NCI-H1092 (cell line): ENCODE measurements at regions not wholly inside any gene's neighbourhood (a gene's known extent, or its start where the extent isn't known, plus 50 kb on each side); places are given as distances from the start of the nearest gene placed in this dataset.
"Not testable (repeated sequence)": the region's sequence is repeated elsewhere in the genome, so short reads cannot be mapped to it uniquely, and the experiment has no call there.

Experiments used
- DNase-seq: peaks from one replicate; lab custom pipeline; 2025; lab: John Stamatoyannopoulos, UW

DNA sequence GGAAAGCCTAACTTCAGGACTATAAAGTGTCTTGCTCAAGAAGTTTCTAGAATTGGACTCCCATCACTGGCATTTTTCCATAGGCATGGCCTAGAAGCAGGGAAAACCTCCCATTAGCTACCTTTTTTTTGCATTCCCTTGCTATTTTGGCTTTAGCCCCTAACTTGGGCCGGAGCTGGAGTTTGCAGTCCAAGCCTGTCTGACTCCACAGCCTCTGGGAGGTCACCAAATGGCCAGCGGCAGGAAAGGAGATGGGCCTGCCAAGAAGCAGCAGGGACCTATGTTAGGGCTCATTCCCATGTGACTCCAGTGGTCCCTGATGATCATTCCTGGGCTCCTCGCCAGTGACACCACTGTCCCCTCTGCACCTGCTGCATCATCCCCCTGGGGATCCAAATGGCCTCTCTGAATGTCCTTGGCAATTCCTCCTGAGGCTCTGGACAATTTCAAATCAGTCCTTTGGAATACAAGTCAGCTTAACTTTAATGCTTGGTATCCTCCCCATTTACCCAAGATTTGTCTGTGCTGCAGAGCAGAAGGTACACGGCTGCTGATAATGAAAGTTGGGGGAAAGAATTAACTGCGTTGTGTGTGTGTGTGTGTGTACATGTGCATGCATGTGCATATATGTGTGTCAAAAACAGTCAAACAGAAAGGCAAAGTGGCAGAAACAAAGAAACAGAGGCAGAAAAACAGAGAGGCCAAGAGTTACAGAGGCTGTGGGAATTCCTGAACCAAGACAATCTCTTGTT lies 69.8 kb upstream of the SERP2 start:
- peak; percentile 53 for DNase-seq

DNA sequence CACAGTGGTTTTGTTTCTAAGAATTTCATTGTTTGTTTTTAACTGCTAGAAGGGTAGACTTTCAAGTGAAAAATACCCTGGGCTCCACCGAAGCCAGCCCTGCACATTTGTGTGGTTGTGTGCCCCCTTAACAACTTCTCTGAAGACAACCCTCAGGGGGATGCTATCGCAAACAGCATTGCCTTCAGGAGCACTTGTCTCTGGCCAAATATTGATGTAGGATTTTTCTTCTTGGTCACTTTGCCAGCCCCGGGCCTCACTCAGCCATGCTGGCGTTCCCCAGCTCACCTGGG lies 69.2 kb upstream of the SERP2 start:
- no peak for DNase-seq

GRCh38 chr13:44305286-44305685 lies 68.3 kb upstream of the SERP2 start:
- no peak for DNase-seq

- DNase-seq: peak; percentile 48
Measured at GRCh38 chr13:44305917-44306370, 67.7 kb upstream of the SERP2 start.

GRCh38 chr13:44306371-44307192 lies 67.0 kb upstream of the SERP2 start:
- DNase-seq: peak; percentile 33

DNA sequence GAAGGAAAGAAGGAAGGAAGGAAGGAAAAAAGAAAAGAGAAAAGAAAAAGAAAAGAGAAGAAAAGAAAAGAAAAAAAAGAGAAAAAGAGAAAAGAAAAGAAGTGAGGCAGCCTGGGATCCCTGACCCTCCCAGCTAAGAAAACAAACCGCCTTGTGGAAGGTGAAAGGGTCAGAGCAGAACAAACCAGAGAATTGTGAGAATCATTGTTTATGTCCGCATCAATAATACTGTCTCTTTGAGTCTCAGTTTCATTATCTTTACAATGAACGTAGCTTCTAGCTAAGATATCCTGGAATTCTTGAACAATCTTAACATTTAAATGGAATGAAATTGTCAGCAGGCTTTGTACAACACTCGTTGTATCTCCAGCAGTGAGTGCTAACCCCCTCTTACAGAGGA lies 66.4 kb upstream of the SERP2 start:
- DNase-seq: no peak

- DNase-seq: no peak
Measured at GRCh38 chr13:44307844-44308243, 65.8 kb upstream of the SERP2 start.

GRCh38 chr13:44308352-44308751 lies 65.3 kb upstream of the SERP2 start:
- DNase-seq: no peak

- peak; percentile 43 for DNase-seq
Measured at GRCh38 chr13:44309794-44310757, 63.5 kb upstream of the SERP2 start.

DNA sequence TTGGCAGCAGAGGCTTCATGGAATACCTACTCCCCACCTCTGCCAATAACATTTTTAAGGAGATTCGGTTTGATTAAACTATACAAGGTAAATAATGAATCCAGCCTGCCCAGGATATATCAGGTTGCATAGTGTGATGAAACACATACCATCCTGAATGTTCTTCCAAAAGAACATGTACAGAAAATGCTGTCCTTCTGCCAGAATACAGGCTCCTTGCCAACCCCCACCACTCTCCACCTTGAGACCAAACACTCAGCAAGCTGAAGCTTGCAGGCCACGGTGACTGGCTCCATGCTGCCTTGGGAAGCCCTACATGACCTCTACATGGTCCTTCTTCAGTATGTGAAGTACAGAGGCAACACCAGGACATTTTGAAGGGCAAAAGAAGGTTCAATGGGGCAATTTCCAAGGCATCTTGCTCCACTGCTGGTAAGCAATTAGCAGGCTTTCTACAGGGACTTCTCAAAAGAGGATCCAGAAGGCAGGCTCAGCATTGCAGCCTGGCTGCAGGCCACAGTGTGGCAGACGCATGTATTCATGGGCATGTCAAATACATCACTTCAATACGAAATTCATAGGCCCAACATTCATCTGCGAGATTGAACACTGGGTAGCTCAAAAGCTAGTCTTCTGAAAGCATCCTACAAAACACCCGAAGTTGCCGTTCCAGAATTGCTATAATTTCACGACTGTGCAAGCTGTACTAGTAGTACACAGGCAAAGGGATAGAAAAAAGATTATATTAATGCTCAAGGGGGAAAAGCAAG lies 62.4 kb upstream of the SERP2 start:
- DNase-seq: peak; percentile 52

DNA sequence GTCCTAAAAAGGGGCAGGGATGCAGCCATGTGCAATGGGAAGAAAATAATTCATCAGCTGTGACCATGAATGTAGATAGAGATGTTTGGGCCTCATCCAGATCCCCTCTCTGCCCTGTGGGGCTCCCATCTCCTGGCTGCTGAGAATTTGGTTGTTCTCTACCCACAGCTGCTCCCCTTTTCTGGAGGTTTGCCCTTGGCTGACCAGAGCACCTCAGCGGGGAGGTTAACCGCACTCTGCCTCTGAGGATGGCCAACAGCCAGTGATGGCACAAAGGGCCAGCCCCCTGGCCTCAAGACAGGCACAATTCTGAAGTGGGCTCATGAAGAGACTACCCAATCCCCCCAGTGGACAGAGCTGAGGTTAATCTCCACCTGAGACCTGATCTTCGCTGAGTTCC lies 61.5 kb upstream of the SERP2 start:
- DNase-seq: no peak

DNA sequence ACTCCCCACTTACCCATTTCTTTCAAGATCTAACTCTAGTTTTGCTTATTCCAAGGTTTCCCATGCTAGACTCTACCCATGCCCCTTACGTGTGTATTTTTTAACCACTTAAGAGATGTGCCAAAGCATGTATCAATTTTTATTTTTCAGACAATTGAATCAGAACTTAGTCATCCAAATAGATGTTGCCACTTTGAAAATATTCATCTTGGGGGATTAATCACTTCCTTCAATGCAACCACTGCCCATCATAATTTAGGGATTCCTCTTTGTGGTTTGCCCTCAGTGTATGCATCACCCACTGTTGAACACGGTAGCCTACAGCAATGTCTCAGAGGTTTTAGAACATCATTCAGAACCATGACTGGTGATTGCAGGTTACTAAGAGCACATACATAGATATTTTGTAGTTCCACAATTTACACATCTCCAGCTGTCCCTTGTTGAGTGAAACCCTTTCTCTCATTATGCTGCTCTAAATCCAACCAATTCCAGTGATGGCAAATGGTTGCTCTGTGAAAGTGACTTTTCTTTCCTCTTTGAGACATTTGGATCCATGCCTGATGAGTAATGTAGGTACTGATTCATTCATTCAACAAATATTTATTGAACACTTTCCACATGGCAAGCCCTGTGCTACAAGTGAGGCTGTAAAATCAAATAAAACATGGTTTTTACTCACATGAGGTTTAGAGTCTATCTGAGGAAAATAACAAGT lies 60.6 kb upstream of the SERP2 start:
- no peak for DNase-seq

DNA sequence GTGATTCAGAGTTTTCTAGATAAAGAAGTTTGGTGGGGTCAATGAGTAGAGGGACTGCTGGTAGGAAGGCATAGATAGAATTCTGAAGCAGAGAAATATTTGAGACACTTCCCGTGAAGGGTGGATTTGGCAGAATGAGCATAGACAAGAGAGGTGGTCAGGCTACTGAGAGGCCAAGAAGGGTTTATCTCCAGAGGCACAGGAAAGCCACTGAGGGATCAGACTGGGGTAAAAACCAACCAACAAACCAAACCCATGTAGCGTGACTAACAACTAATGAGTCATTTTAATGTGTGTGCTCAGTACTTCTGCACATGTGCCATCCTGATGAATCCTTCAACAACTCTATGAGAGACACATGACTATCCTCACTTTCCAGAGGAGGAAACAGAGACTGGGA lies 60.0 kb upstream of the SERP2 start:
- DNase-seq: no peak

GRCh38 chr13:44314160-44314559 lies 59.5 kb upstream of the SERP2 start:
- not testable (repeated sequence) for DNase-seq

GRCh38 chr13:44317752-44318151 lies 55.9 kb upstream of the SERP2 start:
- no peak for DNase-seq

GRCh38 chr13:44318161-44318560 lies 55.5 kb upstream of the SERP2 start:
- DNase-seq: peak; percentile 25

DNA sequence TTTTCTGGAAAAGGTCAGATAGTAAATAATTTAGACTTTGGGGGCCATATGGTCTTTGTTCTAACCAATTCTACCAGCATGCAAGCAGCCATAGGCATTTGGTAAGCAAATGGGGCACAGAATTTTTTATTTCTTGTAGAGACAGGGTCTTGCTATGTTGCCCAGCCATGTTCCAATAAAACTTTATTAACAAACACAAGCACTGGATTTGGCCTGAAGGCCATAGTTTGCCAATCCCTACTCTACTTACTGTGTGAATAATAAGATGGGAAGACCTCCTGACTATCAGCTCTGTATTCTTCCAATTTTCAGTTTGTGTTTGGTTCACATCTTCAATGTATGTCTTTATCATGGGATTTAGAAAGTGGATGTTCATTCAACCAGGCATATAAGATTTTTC lies 53.0 kb upstream of the SERP2 start:
- DNase-seq: no peak

- DNase-seq: no peak
Measured at GRCh38 chr13:44321961-44322360, 51.7 kb upstream of the SERP2 start.

DNA sequence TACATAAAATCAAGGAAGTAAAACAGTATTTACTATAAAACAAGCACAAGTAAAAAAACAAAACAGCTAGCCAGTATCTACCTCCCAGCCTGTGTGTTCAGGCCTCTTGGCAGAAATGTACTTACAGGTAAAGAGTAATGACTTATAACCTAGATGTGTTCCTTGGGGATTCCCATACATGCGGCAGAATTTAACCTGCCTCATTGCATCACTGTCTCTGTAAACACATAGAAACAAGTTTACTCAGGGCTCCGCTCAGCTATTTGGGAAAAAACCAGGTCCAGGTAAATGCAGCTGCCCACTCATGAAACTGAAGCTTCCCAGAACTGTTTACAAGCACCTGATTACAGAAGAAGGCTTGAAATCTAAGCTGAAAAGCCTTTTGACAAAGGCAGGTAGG lies 50.7 kb upstream of the SERP2 start:
- no peak for DNase-seq

DNA sequence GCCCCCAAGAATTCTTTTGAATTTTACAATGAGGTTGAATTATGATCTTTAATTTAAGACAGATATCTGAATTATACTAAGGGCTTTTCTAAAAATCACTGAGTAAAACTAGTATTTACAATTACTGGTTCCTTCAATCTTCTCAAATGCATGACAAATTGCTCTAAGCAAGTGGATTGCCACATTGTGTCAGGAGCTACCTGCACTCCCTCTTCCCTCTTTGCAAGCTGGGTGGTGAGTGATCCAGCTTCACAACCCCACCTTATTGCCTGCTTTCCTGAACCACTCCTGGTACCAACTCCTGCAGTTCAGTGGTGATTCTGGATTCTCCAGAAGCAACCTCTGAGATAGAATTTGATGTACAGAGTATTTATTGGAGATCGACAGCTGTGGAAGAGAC lies 49.9 kb upstream of the SERP2 start:
- DNase-seq: no peak
